ENCODE measurements at regions not wholly inside any gene's neighbourhood (a gene's known extent, or its start where the extent isn't known, plus 50 kb on each side); places are given as distances from the start of the nearest gene placed in this dataset.

- H3K4me1 ChIP-seq: peaks cover 0 to 16% (median 5%) of the 10 kb centered on the region in 12 donors
- intact Hi-C loops (cut with DNase I): no loop called here
- no peak for TF ChIP-seq POLR2A (IDR thresholded peaks at IDR 0.05)
- TF ChIP-seq, protein P1, sequence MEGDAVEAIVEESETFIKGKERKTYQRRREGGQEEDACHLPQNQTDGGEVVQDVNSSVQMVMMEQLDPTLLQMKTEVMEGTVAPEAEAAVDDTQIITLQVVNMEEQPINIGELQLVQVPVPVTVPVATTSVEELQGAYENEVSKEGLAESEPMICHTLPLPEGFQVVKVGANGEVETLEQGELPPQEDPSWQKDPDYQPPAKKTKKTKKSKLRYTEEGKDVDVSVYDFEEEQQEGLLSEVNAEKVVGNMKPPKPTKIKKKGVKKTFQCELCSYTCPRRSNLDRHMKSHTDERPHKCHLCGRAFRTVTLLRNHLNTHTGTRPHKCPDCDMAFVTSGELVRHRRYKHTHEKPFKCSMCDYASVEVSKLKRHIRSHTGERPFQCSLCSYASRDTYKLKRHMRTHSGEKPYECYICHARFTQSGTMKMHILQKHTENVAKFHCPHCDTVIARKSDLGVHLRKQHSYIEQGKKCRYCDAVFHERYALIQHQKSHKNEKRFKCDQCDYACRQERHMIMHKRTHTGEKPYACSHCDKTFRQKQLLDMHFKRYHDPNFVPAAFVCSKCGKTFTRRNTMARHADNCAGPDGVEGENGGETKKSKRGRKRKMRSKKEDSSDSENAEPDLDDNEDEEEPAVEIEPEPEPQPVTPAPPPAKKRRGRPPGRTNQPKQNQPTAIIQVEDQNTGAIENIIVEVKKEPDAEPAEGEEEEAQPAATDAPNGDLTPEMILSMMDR (IDR thresholded peaks at IDR 0.05): no peak
Measured at GRCh38 chr18:27709344-27709743, 467.6 kb downstream of the CDH2 start.

DNA sequence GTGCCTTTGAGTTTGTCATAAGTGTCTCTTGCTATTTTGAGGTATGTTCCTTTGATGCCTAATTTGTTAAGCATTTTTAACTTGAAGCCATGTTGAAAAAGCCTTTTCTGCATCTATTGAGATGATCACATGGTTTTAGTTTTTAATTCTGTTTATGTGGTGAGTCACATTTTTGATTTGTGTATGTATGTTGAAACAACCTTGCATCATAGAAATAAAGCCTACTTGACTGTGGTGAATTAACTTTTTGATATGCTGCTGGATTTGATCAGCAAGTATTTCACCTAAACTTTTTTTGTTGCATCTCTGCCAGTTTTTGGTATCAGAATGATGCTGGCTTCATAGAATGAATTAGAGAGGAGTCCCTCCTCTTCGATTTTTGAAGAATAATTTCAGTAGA is 469.7 kb downstream of the CDH2 start:
- Histone ChIP-seq H3K9me3 (peaks cover 0 to 16% (median 7%) of the 10 kb centered on the region in 12 donors), H3K27ac (no peak overlapping the region), H3K4me1 (peaks cover 0 to 5% (median 0%) of the 10 kb centered on the region in 12 donors), H3K4me3 (no peak overlapping the region), H3K36me3 (no peaks in the 10 kb centered on the region), H3K27me3 (no peaks in the 10 kb centered on the region)
- WGBS, 4 donors: 82 to 91% (median 87%) methylated on average over 1 of the region's 1 CpG
- intact Hi-C loops (cut with DNase I): no loop called here
- ATAC-seq: no peak
- no peak for DNase-seq
- TF ChIP-seq, protein P1 (IDR thresholded peaks at IDR 0.05): no peak
- TF ChIP-seq POLR2A (IDR thresholded peaks at IDR 0.05): no peak

More at GRCh38 chr18:27709344-27709743, 467.6 kb downstream of the CDH2 start:
- H3K36me3 ChIP-seq: no peaks in the 10 kb centered on the region
- no peak overlapping the region for H3K4me3 ChIP-seq
- WGBS, 4 donors: 73 to 85% (median 83%) methylated on average over 1 of the region's 1 CpG
- DNase-seq: no peak
- no peak for ATAC-seq
- no peak overlapping the region for H3K27ac ChIP-seq
- peaks cover 0 to 17% (median 7%) of the 10 kb centered on the region in 12 donors for H3K9me3 ChIP-seq
- no peaks in the 10 kb centered on the region for H3K27me3 ChIP-seq

DNA sequence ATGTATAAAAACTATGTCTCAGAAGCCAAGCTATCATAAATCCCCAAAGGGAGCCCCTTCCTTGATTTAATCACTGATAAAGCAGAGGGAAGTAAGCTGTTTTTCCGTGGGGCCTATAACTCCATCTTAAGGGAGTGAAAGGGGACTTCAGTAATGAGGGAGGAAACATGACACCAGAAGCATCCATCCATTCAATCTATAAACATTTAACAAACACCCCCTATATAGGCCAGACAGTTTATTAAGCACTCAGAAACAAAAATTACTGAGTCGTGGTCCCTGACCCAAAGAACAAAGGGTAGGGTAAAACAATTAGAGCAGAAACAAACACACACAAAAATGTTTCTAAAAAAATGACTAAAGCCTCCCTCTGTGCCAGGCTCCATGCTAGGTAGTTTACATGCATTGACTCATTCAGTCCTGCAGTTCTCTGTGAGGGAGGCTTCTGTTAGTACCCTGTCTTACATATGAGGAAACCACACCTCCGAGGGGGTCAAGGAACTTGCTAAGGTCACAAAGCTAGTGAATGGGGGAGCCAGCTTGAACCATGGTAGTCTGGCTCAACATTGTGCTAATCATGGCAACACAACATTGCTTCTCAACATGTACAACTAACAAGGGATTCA is 472.1 kb downstream of the CDH2 start:
- TF ChIP-seq, protein P1 (IDR thresholded peaks at IDR 0.05): no peak
- TF ChIP-seq POLR2A (IDR thresholded peaks at IDR 0.05): no peak
- H3K4me1 ChIP-seq: no peaks in the 10 kb centered on the region
- H3K27me3 ChIP-seq: no peaks in the 10 kb centered on the region
- H3K9me3 ChIP-seq: peaks cover 0 to 15% (median 7%) of the 10 kb centered on the region in 12 donors
- DNase-seq (no peak), ATAC-seq (no peak)
- H3K27ac ChIP-seq: no peak overlapping the region
- H3K4me3 ChIP-seq: no peak overlapping the region
- 62 to 72% (median 66%) methylated on average over 3 of the region's 3 CpGs for WGBS, 4 donors
- H3K36me3 ChIP-seq: no peaks in the 10 kb centered on the region
- intact Hi-C loops (cut with DNase I): no loop called here

DNA sequence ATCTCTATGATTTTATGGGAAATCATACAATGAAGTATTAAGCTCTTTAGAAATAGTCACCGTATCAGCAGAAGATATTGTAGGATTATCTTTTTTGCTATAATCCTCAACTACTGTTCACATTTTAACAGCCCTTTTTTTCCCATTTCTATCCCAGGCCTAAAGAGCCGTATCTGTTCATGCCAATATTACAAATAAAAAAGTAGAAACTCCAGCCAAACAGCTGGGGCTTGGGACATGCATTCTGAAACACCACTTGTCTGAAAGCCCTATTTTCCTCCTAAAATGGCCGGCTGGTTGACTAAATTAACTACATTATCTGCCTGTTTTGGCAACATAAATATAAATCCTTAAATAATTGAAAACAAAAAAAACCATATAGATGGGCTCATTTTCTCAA is 477.8 kb downstream of the CDH2 start:
- Histone ChIP-seq H3K27me3 (no peaks in the 10 kb centered on the region), H3K9me3 (no peaks in the 10 kb centered on the region), H3K36me3 (no peaks in the 10 kb centered on the region), H3K4me3 (no peak overlapping the region), H3K27ac (no peak overlapping the region), H3K4me1 (no peaks in the 10 kb centered on the region)
- DNase-seq (no peak), ATAC-seq (no peak)
- TF ChIP-seq, protein P1 (IDR thresholded peaks at IDR 0.05): no peak
- no peak for TF ChIP-seq POLR2A (IDR thresholded peaks at IDR 0.05)
- intact Hi-C loops (cut with DNase I): loop anchor here in 1 of 10 donors (10.0 kb wide), 1 partner anchor 64 kb away; no protein-coding TSS in a partner anchor
- 62 to 77% (median 70%) methylated on average over 3 of the region's 3 CpGs for WGBS, 4 donors
